GM12878 (cell line): ENCODE measurements at regions not wholly inside any gene's neighbourhood (a gene's known extent, or its start where the extent isn't known, plus 50 kb on each side); places are given as distances from the start of the nearest gene placed in this dataset.

Experiments
- ATAC-seq: fragments of 200-7000 bp; cut with Tn5 transposase; 3 replicates; pipeline ENCODE4 v1.9.1; 2020; ENCODE audit warnings: mild to moderate bottlenecking, moderate library complexity
- BruUV-seq: library from RNA; stranded (reverse); fragments of 400-500 nt; replicated peaks from 2 replicates; lab custom pipeline; 2021; lab: Mats Ljungman, UMichigan
- CTCF ChIA-PET: fragments of 300-600 bp; sonication (Branson Sonifier 250); formaldehyde crosslinking; extraction: SDS; loops from one replicate; lab custom pipeline; 2021; ENCODE audit warnings: inconsistent platforms; lab: Yijun Ruan, JAX
- POLR2A ChIA-PET: fragments of 350-600 bp; formaldehyde crosslinking; extraction: SDS; loops from one replicate; lab custom pipeline; 2021; ENCODE audit warnings: inconsistent platforms; lab: Charles Lee
- RAD21 ChIA-PET: fragments of 300-600 bp; sonication (Branson Sonifier 250); formaldehyde crosslinking; loops from one replicate; lab custom pipeline; 2023; ENCODE audit warnings: antibody characterized with exemption; ENCODE audit not compliant: unreplicated experiment; lab: Charles Lee
- SMC1A ChIA-PET: fragments of 300-600 bp; sonication (Branson Sonifier 250); formaldehyde crosslinking; loops from one replicate; lab custom pipeline; 2023; ENCODE audit not compliant: unreplicated experiment, uncharacterized antibody; lab: Charles Lee
- DNase-seq: peaks from one replicate; pipeline ENCODE4 v3.0.0-alpha.2; 2011; ENCODE audit warnings: low read depth, low spot score
- FAIRE-seq: peaks from 3 replicates; lab custom pipeline; 2011; peaks lifted over from hg19 to GRCh38; lab: Jason Lieb, UNC
- H2AFZ ChIP-seq: 2 replicates; pipeline ENCODE4 v1.6.0; 2011; ENCODE audit warnings: low read depth, low read length, control low read depth; ENCODE audit not compliant: control insufficient read depth
- H3K27ac ChIP-seq: 2 replicates; pipeline ENCODE4 v1.5.1; 2011; ENCODE audit warnings: control low read depth; ENCODE audit not compliant: control insufficient read depth, insufficient read depth
- H3K27me3 ChIP-seq, 2 experiments: replicated peaks in 1 of 2; 2 replicates each; pipeline versions ENCODE4 v1.6.0 to v1.6.1; 2011; ENCODE audit warnings: low read length in 1 of 2; ENCODE audit not compliant: control insufficient read depth in 2 of 2, insufficient read depth in 2 of 2
- H3K36me3 ChIP-seq, 2 experiments: 2 replicates each; pipeline ENCODE4 v1.5.1; 2011; ENCODE audit warnings: low read length in 1 of 2; ENCODE audit not compliant: control insufficient read depth in 2 of 2, insufficient read depth in 2 of 2
- H3K4me1 ChIP-seq: 2 replicates; pipeline ENCODE4 v1.6.1; 2011; ENCODE audit warnings: mild to moderate bottlenecking, low read length, moderate library complexity, mixed read lengths; ENCODE audit not compliant: control insufficient read depth, insufficient read depth
- H3K4me2 ChIP-seq: 2 replicates; pipeline ENCODE4 v1.6.0; 2011; ENCODE audit warnings: control low read depth; ENCODE audit not compliant: control insufficient read depth, insufficient read depth
- H3K4me3 ChIP-seq: fragments of 200-600 bp; sonication (generic); 2 replicates; pipeline ENCODE4 v1.5.1; 2016
- H3K79me2 ChIP-seq: 2 replicates; pipeline ENCODE4 v1.6.0; 2011; ENCODE audit warnings: low read length; ENCODE audit not compliant: control insufficient read depth, insufficient read depth
- H3K9ac ChIP-seq: 2 replicates; pipeline ENCODE4 v1.8.0; 2011; ENCODE audit warnings: low read length, control low read depth, mixed read lengths; ENCODE audit not compliant: control insufficient read depth, insufficient read depth
- H3K9me3 ChIP-seq: replicated peaks from 3 replicates; pipeline ENCODE4 v1.5.1; 2011; ENCODE audit warnings: mild to moderate bottlenecking, low read length; ENCODE audit not compliant: control insufficient read depth, insufficient read depth
- H4K20me1 ChIP-seq: 2 replicates; pipeline ENCODE4 v1.6.0; 2011; ENCODE audit not compliant: control insufficient read depth, insufficient read depth
- BRCA1 ChIP-seq: IDR thresholded peaks from 2 replicates; pipeline ENCODE4 v1.6.1; 2011; ENCODE audit warnings: low read depth, low read length, improper control_type of control experiment
- CHD1 ChIP-seq: IDR thresholded peaks from 2 replicates; pipeline ENCODE4 v1.6.1; 2012; ENCODE audit warnings: low read depth, low read length, improper control_type of control experiment
- CHD2 ChIP-seq: IDR thresholded peaks from 2 replicates; pipeline ENCODE4 v1.6.1; 2011; ENCODE audit warnings: low read depth, low read length, improper control_type of control experiment, borderline replicate concordance
- ESRRA ChIP-seq: IDR thresholded peaks from 2 replicates; pipeline ENCODE4 v1.6.1; 2012; ENCODE audit warnings: mild to moderate bottlenecking, low read length, improper control_type of control experiment
- IKZF2 ChIP-seq, 2 experiments: fragments of 450-650 bp; IDR thresholded peaks; 2 replicates each; pipeline ENCODE4 v1.6.1; 2017; ENCODE audit warnings: mild to moderate bottlenecking in 2 of 2, moderate library complexity in 2 of 2
- LARP7 ChIP-seq: fragments of 450-650 bp; IDR thresholded peaks from 2 replicates; pipeline ENCODE4 v1.6.1; 2017; ENCODE audit warnings: mild to moderate bottlenecking
- MTA2 ChIP-seq: fragments of 450-650 bp; IDR thresholded peaks from 2 replicates; pipeline ENCODE4 v1.6.1; 2016; ENCODE audit warnings: low read depth, mild to moderate bottlenecking, moderate library complexity
- NBN ChIP-seq: fragments of 450-650 bp; IDR thresholded peaks from 2 replicates; pipeline ENCODE4 v1.6.1; 2016
- RBBP5 ChIP-seq: fragments of 200-600 bp; sonication (generic); conservative IDR thresholded peaks from 2 replicates; pipeline ENCODE4 v1.6.1; 2016
- RELB ChIP-seq: fragments of 450-650 bp; IDR thresholded peaks from 2 replicates; pipeline ENCODE4 v1.6.1; 2017; ENCODE audit warnings: low read depth, mild to moderate bottlenecking, moderate library complexity
- SREBF2 ChIP-seq: IDR thresholded peaks from 2 replicates; pipeline ENCODE4 v1.6.1; 2012; ENCODE audit warnings: mild to moderate bottlenecking, low read length
- SRF ChIP-seq, 2 experiments: IDR thresholded peaks; 2 replicates each; pipeline ENCODE4 v1.6.1; 2011; ENCODE audit warnings: low read depth in 2 of 2, low read length in 2 of 2, mild to moderate bottlenecking in 1 of 2, moderate library complexity in 1 of 2
- TAF1 ChIP-seq: IDR thresholded peaks from 2 replicates; pipeline ENCODE4 v1.6.1; 2011; ENCODE audit warnings: mild to moderate bottlenecking, low read depth, low read length, borderline replicate concordance
- TCF3 ChIP-seq: IDR thresholded peaks from 2 replicates; pipeline ENCODE4 v1.6.1; 2012; ENCODE audit warnings: low read depth, mild to moderate bottlenecking, low read length, borderline replicate concordance; ENCODE audit not compliant: insufficient read depth
- ZNF217 ChIP-seq: fragments of 450-650 bp; IDR thresholded peaks from 2 replicates; pipeline ENCODE4 v1.6.1; 2017; ENCODE audit warnings: antibody characterized with exemption, mild to moderate bottlenecking
- ZNF622 ChIP-seq: fragments of 450-650 bp; IDR thresholded peaks from 2 replicates; pipeline ENCODE4 v1.6.1; 2017; ENCODE audit warnings: mild to moderate bottlenecking, inconsistent platforms
- ZZZ3 ChIP-seq: IDR thresholded peaks from 2 replicates; pipeline ENCODE4 v1.6.1; 2011; ENCODE audit warnings: low read depth; ENCODE audit not compliant: control insufficient read depth, insufficient read length
- WGBS: methylation state at CpG from one replicate; pipeline ENCODE4 v1.1.6; 2016; ENCODE audit warnings: low lambda C conversion rate; ENCODE audit not compliant: insufficient replicate concordance, insufficient coverage; ENCODE audit errors: missing lambda C conversion rate; 5-methylcytosine and 5-hydroxymethylcytosine counted together
- in situ Hi-C: fragments of 300-500 bp; cut with MboI; formaldehyde crosslinking; loops from 9 replicates; pipeline ENCODE4 v1.14.3; 2018; ENCODE audit warnings: mixed read lengths
- intact Hi-C: fragments of 100-400 bp; cut with micrococcal nuclease; formaldehyde crosslinking; loops from one replicate; pipeline ENCODE4 v1.14.2; 2022; ENCODE audit not compliant: unreplicated experiment
- TF ChIP-seq, protein P1 (sequence below): fragments of 450-650 bp; IDR thresholded peaks from 2 replicates; pipeline ENCODE4 v1.6.1; 2016; ENCODE audit warnings: mild to moderate bottlenecking, moderate library complexity, borderline replicate concordance
- TF ChIP-seq, protein P2 (sequence below): IDR thresholded peaks from 2 replicates; pipeline ENCODE4 v1.6.1; 2011; ENCODE audit warnings: borderline replicate concordance, low read depth, mild to moderate bottlenecking, moderate library complexity, mixed read lengths, low read length; ENCODE audit not compliant: insufficient read depth; ENCODE audit errors: extremely low read length

GRCh38 chr12:118690506-118690905 lies 290.8 kb upstream of the SRRM4 start:
- no peak overlapping the region for H3K9ac ChIP-seq
- no peaks in the 10 kb centered on the region for H3K36me3 ChIP-seq
- no peak overlapping the region for H2AFZ ChIP-seq
- H3K27me3 ChIP-seq, result no peaks in the 10 kb centered on the region
- H3K4me1 ChIP-seq, result peaks cover 9% of the 10 kb centered on the region; the same call in 1 of the 2 replicates
- CTCF ChIA-PET, result no interaction called here
- FAIRE-seq (no peak), ATAC-seq (no peak), DNase-seq (no peak)
- POLR2A ChIA-PET, result no interaction called here
- SMC1A ChIA-PET, result no interaction called here
- no peak overlapping the region for H3K27ac ChIP-seq
- TF ChIP-seq ZNF217 (no peak), ESRRA (no peak), RBBP5 (no peak), LARP7 (no peak), SREBF2 (no peak), IKZF2 (IDR thresholded peaks at IDR 0.05) (no peak), CHD1 (no peak), MTA2 (no peak), NBN (no peak), SRF (IDR thresholded peaks at IDR 0.05; ENCODE audit: low read depth in 2 of 2, low read length in 2 of 2) (no peak), ZZZ3 (no peak), ZNF622 (no peak), CHD2 (no peak), RELB (no peak), BRCA1 (no peak), TAF1 (no peak), TCF3 (no peak)
- TF ChIP-seq, protein P1, sequence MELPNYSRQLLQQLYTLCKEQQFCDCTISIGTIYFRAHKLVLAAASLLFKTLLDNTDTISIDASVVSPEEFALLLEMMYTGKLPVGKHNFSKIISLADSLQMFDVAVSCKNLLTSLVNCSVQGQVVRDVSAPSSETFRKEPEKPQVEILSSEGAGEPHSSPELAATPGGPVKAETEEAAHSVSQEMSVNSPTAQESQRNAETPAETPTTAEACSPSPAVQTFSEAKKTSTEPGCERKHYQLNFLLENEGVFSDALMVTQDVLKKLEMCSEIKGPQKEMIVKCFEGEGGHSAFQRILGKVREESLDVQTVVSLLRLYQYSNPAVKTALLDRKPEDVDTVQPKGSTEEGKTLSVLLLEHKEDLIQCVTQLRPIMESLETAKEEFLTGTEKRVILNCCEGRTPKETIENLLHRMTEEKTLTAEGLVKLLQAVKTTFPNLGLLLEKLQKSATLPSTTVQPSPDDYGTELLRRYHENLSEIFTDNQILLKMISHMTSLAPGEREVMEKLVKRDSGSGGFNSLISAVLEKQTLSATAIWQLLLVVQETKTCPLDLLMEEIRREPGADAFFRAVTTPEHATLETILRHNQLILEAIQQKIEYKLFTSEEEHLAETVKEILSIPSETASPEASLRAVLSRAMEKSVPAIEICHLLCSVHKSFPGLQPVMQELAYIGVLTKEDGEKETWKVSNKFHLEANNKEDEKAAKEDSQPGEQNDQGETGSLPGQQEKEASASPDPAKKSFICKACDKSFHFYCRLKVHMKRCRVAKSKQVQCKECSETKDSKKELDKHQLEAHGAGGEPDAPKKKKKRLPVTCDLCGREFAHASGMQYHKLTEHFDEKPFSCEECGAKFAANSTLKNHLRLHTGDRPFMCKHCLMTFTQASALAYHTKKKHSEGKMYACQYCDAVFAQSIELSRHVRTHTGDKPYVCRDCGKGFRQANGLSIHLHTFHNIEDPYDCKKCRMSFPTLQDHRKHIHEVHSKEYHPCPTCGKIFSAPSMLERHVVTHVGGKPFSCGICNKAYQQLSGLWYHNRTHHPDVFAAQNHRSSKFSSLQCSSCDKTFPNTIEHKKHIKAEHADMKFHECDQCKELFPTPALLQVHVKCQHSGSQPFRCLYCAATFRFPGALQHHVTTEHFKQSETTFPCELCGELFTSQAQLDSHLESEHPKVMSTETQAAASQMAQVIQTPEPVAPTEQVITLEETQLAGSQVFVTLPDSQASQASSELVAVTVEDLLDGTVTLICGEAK, result no peak
- TF ChIP-seq, protein P2, sequence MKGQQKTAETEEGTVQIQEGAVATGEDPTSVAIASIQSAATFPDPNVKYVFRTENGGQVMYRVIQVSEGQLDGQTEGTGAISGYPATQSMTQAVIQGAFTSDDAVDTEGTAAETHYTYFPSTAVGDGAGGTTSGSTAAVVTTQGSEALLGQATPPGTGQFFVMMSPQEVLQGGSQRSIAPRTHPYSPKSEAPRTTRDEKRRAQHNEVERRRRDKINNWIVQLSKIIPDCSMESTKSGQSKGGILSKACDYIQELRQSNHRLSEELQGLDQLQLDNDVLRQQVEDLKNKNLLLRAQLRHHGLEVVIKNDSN, result no peak
- no peak overlapping the region for H3K4me2 ChIP-seq
- RAD21 ChIA-PET, result no interaction called here
- H3K4me3 ChIP-seq, result no peak overlapping the region
- 2% methylated on average over 3 of the region's 3 CpGs for WGBS
- intact Hi-C loops, result no loop called here
- H3K9me3 ChIP-seq, result no peaks in the 10 kb centered on the region
- no peaks in the 10 kb centered on the region for H3K79me2 ChIP-seq
- in situ Hi-C loops, result no loop called here
- no peaks in the 10 kb centered on the region for H4K20me1 ChIP-seq
- no TSS peak for BruUV-seq
